ENCODE measurements at regions not wholly inside any gene's neighbourhood (a gene's known extent, or its start where the extent isn't known, plus 50 kb on each side); places are given as distances from the start of the nearest gene placed in this dataset.

DNA sequence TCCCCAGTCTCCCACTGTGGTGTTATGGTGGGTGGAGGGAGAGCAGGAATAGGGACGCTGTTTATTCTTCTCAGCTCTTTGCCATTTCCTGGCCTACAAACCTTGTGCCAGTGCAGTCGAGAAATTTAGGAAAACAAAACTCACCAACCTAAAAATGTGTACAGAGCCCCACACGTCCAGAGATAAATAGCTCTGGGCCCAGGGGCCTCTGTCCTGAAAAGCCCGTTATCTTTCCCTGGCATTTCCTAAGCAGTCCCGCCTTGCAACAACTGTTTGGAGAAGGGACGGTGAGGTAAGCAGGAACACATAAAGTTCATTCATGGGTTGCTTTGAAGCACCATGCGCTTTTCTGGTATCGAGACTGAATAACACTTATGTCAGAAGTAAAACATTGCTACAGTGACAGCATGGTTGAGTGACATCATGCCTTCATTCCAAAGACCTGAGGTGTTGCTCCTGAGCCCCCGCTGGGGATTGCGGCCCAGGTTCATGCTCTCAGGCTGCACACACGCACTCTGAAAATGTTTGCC is 80.1 kb upstream of the NXT1 start:
- DNase-seq (ENCODE audit: low spot score) = no peak
- no peaks in the 10 kb centered on the region for H3K36me3 ChIP-seq
- 53% methylated on average over 11 of the region's 11 CpGs for WGBS
- H3K27me3 ChIP-seq (replicated peaks; ENCODE audit: insufficient read depth) = no peaks in the 10 kb centered on the region
- no peaks in the 10 kb centered on the region for H3K9me3 ChIP-seq
- intact Hi-C loops (cut with DNase I) = no loop called here
- no peak overlapping the region for H3K4me3 ChIP-seq
- no peak overlapping the region for H3K27ac ChIP-seq
- TF ChIP-seq, protein P1, sequence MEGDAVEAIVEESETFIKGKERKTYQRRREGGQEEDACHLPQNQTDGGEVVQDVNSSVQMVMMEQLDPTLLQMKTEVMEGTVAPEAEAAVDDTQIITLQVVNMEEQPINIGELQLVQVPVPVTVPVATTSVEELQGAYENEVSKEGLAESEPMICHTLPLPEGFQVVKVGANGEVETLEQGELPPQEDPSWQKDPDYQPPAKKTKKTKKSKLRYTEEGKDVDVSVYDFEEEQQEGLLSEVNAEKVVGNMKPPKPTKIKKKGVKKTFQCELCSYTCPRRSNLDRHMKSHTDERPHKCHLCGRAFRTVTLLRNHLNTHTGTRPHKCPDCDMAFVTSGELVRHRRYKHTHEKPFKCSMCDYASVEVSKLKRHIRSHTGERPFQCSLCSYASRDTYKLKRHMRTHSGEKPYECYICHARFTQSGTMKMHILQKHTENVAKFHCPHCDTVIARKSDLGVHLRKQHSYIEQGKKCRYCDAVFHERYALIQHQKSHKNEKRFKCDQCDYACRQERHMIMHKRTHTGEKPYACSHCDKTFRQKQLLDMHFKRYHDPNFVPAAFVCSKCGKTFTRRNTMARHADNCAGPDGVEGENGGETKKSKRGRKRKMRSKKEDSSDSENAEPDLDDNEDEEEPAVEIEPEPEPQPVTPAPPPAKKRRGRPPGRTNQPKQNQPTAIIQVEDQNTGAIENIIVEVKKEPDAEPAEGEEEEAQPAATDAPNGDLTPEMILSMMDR (IDR thresholded peaks at IDR 0.05) = no peak
- TF ChIP-seq POLR2A (IDR thresholded peaks at IDR 0.05) (no peak), POLR2AphosphoS5 (IDR thresholded peaks at IDR 0.05) (no peak)
- no peaks in the 10 kb centered on the region for H3K4me1 ChIP-seq (replicated peaks)

DNA sequence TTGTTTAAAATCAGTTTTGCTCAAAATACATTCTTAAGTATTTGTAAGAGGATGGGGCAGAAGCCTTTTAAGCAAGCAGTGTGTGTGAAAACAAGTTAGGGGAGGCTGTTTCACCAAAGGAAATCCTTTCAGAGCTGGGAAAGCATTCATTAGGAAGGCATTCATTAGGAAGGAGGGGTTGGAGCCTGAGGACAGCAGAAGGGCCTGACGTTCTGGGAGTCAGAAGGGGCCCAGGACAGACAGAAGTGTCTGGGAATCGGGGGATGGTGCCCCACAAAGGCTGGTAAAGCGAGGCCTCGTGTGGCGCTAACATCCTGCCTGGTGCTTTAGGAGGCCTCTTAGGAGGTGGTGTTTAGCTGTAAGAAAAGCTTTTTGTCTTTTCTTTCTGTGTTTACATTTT is 80.6 kb upstream of the NXT1 start:
- Histone ChIP-seq H3K27ac (no peak overlapping the region), H3K9me3 (no peaks in the 10 kb centered on the region), H3K4me1 (replicated peaks) (no peaks in the 10 kb centered on the region), H3K36me3 (no peaks in the 10 kb centered on the region), H3K27me3 (replicated peaks; ENCODE audit: insufficient read depth) (no peaks in the 10 kb centered on the region), H3K4me3 (no peak overlapping the region)
- WGBS = 74% methylated on average over 5 of the region's 5 CpGs
- intact Hi-C loops (cut with DNase I) = no loop called here
- TF ChIP-seq, protein P1 (IDR thresholded peaks at IDR 0.05) = no peak
- TF ChIP-seq POLR2AphosphoS5 (IDR thresholded peaks at IDR 0.05) (no peak), POLR2A (IDR thresholded peaks at IDR 0.05) (no peak)
- DNase-seq (ENCODE audit: low spot score) = no peak

DNA sequence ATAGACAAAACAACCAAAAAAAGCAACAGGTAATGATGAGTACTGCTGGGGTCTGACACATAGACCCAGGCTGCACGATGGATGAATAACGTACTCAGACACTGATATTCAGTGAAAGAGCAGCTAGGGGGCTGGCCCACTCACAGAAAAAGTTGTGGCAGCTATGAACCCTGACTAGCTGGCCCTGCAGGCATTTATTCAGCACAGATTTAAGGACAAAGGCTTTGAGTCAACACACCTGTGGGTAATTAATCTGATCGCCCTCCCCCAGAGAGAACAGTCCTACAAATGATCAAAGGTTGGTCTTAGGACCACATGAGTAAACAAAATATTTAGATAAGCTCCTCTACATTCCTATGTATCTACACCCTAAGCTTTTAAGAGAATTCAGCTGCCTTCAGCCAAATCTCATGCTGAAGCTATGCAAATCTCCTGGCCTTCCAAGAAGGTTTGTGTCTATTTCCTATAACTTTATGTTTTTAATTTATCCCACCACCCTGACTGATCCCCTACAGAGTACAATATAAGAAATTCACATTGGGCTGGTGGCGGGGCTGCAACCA is 81.7 kb upstream of the NXT1 start:
- 74% methylated on average over 4 of the region's 4 CpGs for WGBS
- Histone ChIP-seq H3K36me3 (no peaks in the 10 kb centered on the region), H3K27ac (no peak overlapping the region), H3K4me3 (no peak overlapping the region), H3K4me1 (replicated peaks) (no peaks in the 10 kb centered on the region), H3K9me3 (no peaks in the 10 kb centered on the region), H3K27me3 (replicated peaks; ENCODE audit: insufficient read depth) (no peaks in the 10 kb centered on the region)
- no peak for DNase-seq (ENCODE audit: low spot score)
- TF ChIP-seq POLR2AphosphoS5 (IDR thresholded peaks at IDR 0.05) = no peak
- no peak for TF ChIP-seq POLR2A (IDR thresholded peaks at IDR 0.05)
- TF ChIP-seq, protein P1 (IDR thresholded peaks at IDR 0.05) = no peak
- intact Hi-C loops (cut with DNase I) = no loop called here

DNA sequence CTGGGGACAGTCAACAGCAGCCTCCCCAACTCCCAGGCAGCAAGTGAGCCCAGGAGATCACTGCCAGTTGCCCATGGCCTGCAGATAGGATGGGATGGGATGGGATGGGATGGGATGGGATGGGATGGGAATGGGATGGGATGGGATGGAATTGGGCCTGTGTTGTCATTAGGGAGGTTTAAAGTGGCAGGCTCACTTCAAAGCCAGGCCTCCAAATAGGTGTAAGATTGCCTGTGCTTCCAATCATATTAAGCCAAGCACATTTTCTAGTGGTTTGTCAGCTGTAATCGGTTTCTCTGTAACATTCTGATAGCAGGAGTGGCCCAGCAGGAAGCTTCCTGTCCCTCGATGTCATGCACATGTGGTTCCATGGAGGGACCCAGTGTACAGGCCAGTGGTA is 82.7 kb upstream of the NXT1 start:
- H3K27me3 ChIP-seq (replicated peaks; ENCODE audit: insufficient read depth) = no peaks in the 10 kb centered on the region
- intact Hi-C loops (cut with DNase I) = no loop called here
- H3K4me3 ChIP-seq = no peak overlapping the region
- TF ChIP-seq, protein P1 (IDR thresholded peaks at IDR 0.05) = no peak
- TF ChIP-seq POLR2AphosphoS5 (IDR thresholded peaks at IDR 0.05) (no peak), POLR2A (IDR thresholded peaks at IDR 0.05) (no peak)
- H3K4me1 ChIP-seq (replicated peaks) = no peaks in the 10 kb centered on the region
- WGBS = 100% methylated on average over 2 of the region's 2 CpGs
- H3K36me3 ChIP-seq = no peaks in the 10 kb centered on the region
- no peak for DNase-seq (ENCODE audit: low spot score)
- H3K27ac ChIP-seq = no peak overlapping the region
- H3K9me3 ChIP-seq = no peaks in the 10 kb centered on the region
